Stomach (tissue), 8 donors: ENCODE measurements at regions not wholly inside any gene's neighbourhood (a gene's known extent, or its start where the extent isn't known, plus 50 kb on each side); places are given as distances from the start of the nearest gene placed in this dataset.

Source experiments
- DNase-seq, 2 donors: peaks; one replicate each; pipeline versions ENCODE4 v3.0.0 to v3.0.0-alpha.2; 2013 to 2019
- H3K27ac ChIP-seq, 5 donors: fragments of 200-600 bp in 4 of 5; sonication (generic) in 4 of 5; one replicate each; pipeline ENCODE4 v1.5.1; 2013 to 2019; ENCODE audit warnings: mild to moderate bottlenecking in 1 of 5, moderate library complexity in 1 of 5
- H3K27me3 ChIP-seq, 3 donors: fragments of 200-600 bp; sonication (generic); one replicate each; pipeline ENCODE4 v1.5.1; 2017 to 2019; ENCODE audit warnings: mixed run types in 1 of 3
- H3K36me3 ChIP-seq, 4 donors: fragments of 200-600 bp; sonication (generic); 1 replicate in 3 of 4; 2 replicates in 1 of 4; pipeline ENCODE4 v1.5.1; 2016 to 2019
- H3K4me1 ChIP-seq, 4 donors: fragments of 200-600 bp; sonication (generic); one replicate each; pipeline ENCODE4 v1.5.1; 2016 to 2019
- H3K4me3 ChIP-seq, 4 donors: fragments of 200-600 bp; sonication (generic) in 3 of 4; one replicate each; pipeline ENCODE4 v1.5.1; 2016 to 2019; ENCODE audit warnings: mild to moderate bottlenecking in 1 of 4
- H3K9me3 ChIP-seq, 4 donors: fragments of 200-600 bp; sonication (generic); one replicate each; pipeline ENCODE4 v1.5.1; 2016 to 2019
- CTCF ChIP-seq, 7 experiments: fragments of 450-650 bp in 4 of 7; fragments of 200-600 bp in 3 of 7; sonication (generic) in 3 of 7; IDR thresholded peaks; one replicate each; pipeline ENCODE4 v1.5.1; 2016 to 2019; ENCODE audit warnings: antibody characterized with exemption in 7 of 7, control low read depth in 2 of 7, mild to moderate bottlenecking in 1 of 7
- EP300 ChIP-seq: sonication (generic); formaldehyde crosslinking; IDR thresholded peaks from one replicate; pipeline ENCODE4 v1.6.1; 2017; ENCODE audit warnings: antibody characterized with exemption
- POLR2A ChIP-seq, 4 donors: fragments of 450-650 bp; IDR thresholded peaks; one replicate each; pipeline ENCODE4 v1.6.1; 2016; ENCODE audit warnings: antibody characterized with exemption in 4 of 4, control low read depth in 2 of 4, mild to moderate bottlenecking in 1 of 4, moderate library complexity in 1 of 4
- POLR2AphosphoS5 ChIP-seq, 3 donors: sonication (generic); formaldehyde crosslinking; IDR thresholded peaks; one replicate each; pipeline ENCODE4 v1.6.1; 2016; ENCODE audit warnings: antibody characterized with exemption in 3 of 3
- WGBS, 5 donors: extraction: QIAGEN DNeasy Blood & Tissue Kit in 3 of 5; methylation state at CpG; one replicate each; pipeline versions ENCODE4 v1.1.5 to v1.1.7; 2013 to 2018; 5-methylcytosine and 5-hydroxymethylcytosine counted together
- intact Hi-C: fragments of 100-400 bp; cut with DNase I; formaldehyde crosslinking; loops from one replicate; pipeline ENCODE4 v1.15.1; 2023; ENCODE audit warnings: low total_unique reads
- donor health status: healthy with polysubstance abuse.
- donor health status: Bipolar disorder and iron deficiency.
- donor health status: healthy.

- Histone ChIP-seq H3K9me3 (peaks cover 0 to 4% (median 0%) of the 10 kb centered on the region in 4 donors), H3K27ac (no peak overlapping the region), H3K27me3 (no peaks in the 10 kb centered on the region), H3K36me3 (no peaks in the 10 kb centered on the region), H3K4me1 (no peaks in the 10 kb centered on the region), H3K4me3 (no peak overlapping the region)
- 64 to 77% (median 71%) methylated on average over 3 of the region's 3 CpGs for WGBS, 5 donors
- TF ChIP-seq EP300: no peak
- no peak for TF ChIP-seq POLR2A (IDR thresholded peaks at IDR 0.05)
- no peak for TF ChIP-seq POLR2AphosphoS5 (IDR thresholded peaks at IDR 0.05)
- no peak for TF ChIP-seq CTCF (IDR thresholded peaks at IDR 0.05)
- intact Hi-C loops: no loop called here
- DNase-seq: peak in 1 of 2 donors; percentile 39
Measured at GRCh38 chr1:106978477-106979322, 77.8 kb upstream of the PRMT6 start.

GRCh38 chr1:106979371-106979770, 77.1 kb upstream of the PRMT6 start:
- Histone ChIP-seq H3K4me1 (no peaks in the 10 kb centered on the region), H3K9me3 (peaks cover 0 to 4% (median 0%) of the 10 kb centered on the region in 4 donors), H3K27ac (no peak overlapping the region), H3K4me3 (no peak overlapping the region), H3K27me3 (no peaks in the 10 kb centered on the region), H3K36me3 (no peaks in the 10 kb centered on the region)
- DNase-seq: no peak
- intact Hi-C loops: no loop called here
- WGBS, 5 donors: 66 to 70% (median 68%) methylated on average over 2 of the region's 2 CpGs
- no peak for TF ChIP-seq POLR2AphosphoS5 (IDR thresholded peaks at IDR 0.05)
- no peak for TF ChIP-seq POLR2A (IDR thresholded peaks at IDR 0.05)
- no peak for TF ChIP-seq CTCF (IDR thresholded peaks at IDR 0.05)
- TF ChIP-seq EP300: no peak

GRCh38 chr1:106980121-106980520, 76.4 kb upstream of the PRMT6 start:
- no peak overlapping the region for H3K4me3 ChIP-seq
- TF ChIP-seq CTCF (IDR thresholded peaks at IDR 0.05) (no peak), POLR2AphosphoS5 (IDR thresholded peaks at IDR 0.05) (no peak), EP300 (no peak), POLR2A (IDR thresholded peaks at IDR 0.05) (no peak)
- no peak for DNase-seq
- H3K27ac ChIP-seq: no peak overlapping the region
- H3K4me1 ChIP-seq: no peaks in the 10 kb centered on the region
- WGBS, 5 donors: 40 to 59% (median 54%) methylated on average over 3 of the region's 3 CpGs
- peaks cover 0 to 4% (median 0%) of the 10 kb centered on the region in 4 donors for H3K9me3 ChIP-seq
- intact Hi-C loops: no loop called here
- no peaks in the 10 kb centered on the region for H3K36me3 ChIP-seq
- no peaks in the 10 kb centered on the region for H3K27me3 ChIP-seq

GRCh38 chr1:106984801-106985200, 71.7 kb upstream of the PRMT6 start:
- no peak for DNase-seq
- intact Hi-C loops: no loop called here

More at GRCh38 chr1:106984801-106985200, 71.7 kb upstream of the PRMT6 start:
- no peaks in the 10 kb centered on the region for H3K4me1 ChIP-seq
- no peak overlapping the region for H3K27ac ChIP-seq
- no peak for TF ChIP-seq CTCF (IDR thresholded peaks at IDR 0.05)
- no peaks in the 10 kb centered on the region for H3K36me3 ChIP-seq
- no peak overlapping the region for H3K4me3 ChIP-seq
- no peaks in the 10 kb centered on the region for H3K9me3 ChIP-seq
- no peaks in the 10 kb centered on the region for H3K27me3 ChIP-seq
